HG03159 (cell line): ENCODE measurements at regions not wholly inside any gene's neighbourhood (a gene's known extent, or its start where the extent isn't known, plus 50 kb on each side); places are given as distances from the start of the nearest gene placed in this dataset.

ENCODE experiments used
- ATAC-seq: cut with Tn5 transposase; IDR thresholded peaks from one replicate; pipeline ENCODE4 v1.9.1; 2021; ENCODE audit warnings: mild to moderate bottlenecking, moderate library complexity; ENCODE audit not compliant: unreplicated experiment

DNA sequence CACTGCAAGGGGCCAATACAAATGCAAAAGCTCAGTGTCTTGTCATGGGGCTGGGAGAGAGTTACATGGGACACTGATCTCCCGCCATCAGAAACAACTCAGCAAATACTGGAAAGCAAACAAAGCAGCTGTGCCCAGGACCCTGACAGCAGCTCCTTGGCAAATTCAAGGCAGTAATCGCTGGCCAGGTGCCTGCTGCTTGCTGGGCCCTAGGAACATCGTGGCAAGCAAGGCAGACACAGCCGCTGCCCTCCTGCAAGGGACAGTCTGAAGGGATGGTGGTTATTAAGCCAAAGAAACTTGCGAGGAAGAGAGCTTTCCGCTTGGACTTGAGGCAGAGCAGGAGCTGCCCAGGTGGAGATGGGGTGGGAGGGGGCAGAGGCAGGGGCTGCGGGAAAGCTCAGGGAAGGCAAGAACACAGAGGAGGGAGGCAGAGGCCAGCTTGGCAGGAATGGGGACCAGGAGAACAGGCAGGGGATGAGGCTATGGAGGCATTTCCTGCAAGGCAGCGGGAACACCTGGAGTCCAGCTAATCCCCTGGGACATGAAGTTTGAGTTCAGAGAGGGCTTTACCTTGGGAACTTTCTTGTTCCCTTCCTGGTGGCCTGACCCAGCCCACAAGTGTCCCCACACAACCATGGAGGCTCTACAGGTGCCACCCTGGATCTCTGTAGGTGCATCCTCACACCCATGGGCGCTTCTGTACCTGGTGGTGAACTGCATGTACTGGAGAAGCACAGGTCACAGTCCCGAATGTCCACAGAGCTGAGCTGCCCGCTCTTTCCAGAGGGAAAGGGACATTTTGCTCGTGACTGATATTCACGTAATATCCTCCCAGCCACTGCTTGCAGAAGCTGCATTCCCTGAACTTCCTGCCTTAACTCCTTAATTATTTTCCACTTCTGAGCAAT, 78.7 kb upstream of the ATP2B2 start:
- ATAC-seq = no peak

DNA sequence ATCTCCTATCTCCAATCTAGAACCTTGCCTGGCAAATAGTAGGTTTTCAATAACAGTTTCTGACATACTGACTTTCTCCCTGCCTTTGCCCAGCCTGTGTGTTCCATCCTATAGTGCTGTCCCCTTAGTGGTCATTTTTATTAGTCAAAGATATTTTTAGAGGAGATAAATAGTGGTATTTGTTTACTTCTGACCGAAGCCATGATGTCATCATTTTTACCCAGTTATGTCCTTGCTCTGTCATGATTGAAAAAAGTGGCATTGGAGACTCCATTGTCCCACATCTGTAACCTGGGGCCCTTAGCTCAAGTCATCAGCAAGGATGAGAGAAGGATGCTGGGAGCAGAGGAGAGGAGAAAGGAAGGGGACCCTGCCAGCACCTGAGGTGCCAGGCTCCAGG, 80.6 kb upstream of the ATP2B2 start:
- no peak for ATAC-seq

DNA sequence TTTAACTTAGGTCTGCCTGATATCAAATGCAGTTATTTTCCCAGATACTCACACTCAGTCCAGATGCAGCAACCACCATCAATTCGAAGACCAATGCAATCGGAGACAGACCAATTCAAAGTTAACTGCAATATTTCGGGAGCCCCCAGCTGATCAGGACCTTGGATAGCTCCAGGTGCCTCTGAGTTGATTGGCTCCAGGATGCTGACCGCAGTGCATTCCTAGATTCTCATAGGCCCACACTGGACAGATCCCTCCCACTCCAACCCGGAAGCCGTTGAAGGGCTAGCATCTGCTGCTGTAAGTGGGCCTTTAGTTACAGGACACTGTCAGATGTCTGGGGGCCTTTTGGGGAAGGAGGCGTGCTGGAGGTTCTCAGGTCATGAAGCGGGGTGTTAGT, 89.5 kb upstream of the ATP2B2 start:
- ATAC-seq = no peak

DNA sequence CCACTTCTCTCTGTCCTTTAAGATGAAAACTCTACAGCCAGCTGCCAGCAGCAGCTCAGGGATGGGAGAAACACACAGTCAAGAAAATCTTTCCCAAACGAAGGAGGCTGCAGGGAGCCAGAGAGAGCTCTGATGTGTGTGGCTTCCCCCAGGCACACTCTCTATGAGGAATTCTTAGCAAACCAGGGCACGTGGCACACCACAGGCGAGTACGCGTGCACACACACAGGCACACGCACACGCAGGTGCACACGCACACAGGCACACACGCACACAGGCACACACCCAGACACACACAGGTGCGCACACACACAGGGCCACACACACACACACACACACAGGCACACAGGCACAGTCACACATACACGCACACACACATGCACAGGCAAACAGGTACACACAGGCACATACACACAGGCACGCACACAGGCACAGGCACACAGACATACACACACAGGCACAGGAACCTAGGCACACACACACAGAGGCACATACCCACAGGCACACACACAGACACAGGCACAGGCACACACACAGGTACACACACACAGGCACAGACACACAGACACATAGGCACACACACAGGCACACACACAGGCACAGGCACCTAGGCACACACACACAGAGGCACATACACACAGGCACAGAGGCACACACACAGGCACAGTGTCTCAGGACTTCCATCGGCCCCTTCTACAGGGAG, 91.5 kb upstream of the ATP2B2 start:
- no peak for ATAC-seq

DNA sequence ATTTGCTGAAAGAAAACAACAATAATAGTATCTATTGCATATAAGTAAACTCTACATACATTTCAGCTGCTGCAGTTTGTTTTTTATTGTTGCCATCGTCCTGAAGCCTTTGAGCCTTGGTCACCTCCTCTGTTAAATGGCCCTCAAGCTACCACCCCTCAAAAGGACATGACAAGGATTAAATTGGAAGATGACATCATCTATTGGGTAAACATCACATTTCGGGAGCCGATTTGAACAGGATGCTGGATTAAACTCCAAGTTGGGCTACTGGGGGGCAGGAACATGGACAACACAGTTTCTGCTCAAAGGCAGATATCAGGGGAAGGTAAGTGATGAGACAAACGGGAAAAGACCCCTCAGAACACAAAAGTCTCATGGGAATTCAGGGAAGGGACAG, 92.3 kb upstream of the ATP2B2 start:
- ATAC-seq = no peak

DNA sequence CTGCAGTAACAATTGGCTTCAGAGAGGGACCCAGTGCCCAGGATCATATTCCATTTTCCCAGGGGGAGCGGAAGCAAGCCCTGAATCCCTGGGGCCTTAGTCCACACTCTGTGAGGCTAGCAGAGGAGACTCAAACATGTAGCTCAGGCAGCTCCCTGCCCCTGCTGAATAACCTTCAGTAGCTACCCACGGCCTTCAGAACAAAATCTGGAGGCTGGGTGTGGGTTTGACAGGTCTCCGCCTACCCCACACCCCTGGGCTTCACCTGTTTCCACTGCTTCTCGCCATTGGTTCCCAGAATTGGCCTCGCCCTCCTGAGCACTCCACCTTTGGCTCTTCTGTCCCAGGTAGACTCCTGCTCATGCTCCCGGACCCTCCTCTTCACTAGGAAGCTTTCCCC, 93.6 kb upstream of the ATP2B2 start:
- ATAC-seq = no peak

DNA sequence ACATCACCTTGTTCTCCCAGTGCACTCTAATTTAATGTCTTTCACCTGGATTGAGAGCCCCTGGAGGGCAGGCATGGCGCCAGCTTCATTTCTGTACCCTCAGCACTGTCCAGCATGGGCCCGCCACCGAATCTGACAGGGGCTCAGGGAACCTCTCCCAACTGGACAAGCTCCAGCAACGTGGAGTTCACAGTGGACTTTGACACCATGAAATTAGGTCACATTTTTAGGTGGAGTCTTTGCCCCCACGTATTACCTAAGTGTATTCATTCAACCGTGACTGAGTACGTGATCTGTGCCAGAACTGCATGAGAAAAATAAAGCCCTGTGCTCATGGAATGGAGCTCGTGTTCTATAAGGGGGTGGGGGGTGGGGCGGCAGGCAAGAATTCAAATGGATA, 94.1 kb upstream of the ATP2B2 start:
- ATAC-seq = no peak

DNA sequence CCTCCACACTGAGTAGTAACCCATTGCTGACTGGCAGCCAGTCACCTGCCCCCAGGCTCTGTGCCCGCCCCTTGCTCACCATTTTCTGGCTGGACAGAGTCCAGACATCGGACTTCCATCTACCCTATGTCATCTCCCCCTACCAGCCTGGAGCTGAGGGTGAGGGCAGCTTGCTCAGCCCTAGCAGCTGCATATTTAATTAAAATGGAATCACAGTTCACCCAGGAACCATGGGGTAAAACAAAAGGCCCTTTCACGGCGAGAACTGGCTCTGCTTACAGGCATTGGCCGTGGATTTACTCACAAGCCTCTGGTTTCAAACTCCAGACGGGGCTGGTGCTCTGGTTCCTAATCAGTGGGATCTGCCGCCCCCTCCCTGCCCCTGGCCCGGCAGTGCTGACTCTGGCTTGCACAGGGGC, 94.9 kb upstream of the ATP2B2 start:
- no peak for ATAC-seq

DNA sequence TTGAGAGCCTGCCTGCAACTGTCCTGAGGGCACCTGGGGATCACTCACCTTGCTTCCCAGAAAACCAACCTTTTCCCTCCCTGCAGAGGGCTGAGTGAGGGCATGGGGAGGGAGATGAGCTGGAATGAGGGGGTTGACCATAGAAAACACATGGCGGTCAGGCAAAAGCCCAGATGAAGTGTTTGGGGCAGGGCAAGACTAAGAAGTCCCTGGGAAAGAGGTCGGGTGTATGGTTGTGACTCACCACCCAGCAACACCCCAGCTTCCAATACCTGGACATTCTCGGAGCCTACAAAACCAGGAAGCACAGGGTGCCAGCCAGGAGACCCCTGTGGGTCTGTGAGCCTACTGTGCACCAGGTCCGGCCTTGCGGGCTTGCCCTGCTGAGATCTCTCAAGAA, 95.3 kb upstream of the ATP2B2 start:
- no peak for ATAC-seq

DNA sequence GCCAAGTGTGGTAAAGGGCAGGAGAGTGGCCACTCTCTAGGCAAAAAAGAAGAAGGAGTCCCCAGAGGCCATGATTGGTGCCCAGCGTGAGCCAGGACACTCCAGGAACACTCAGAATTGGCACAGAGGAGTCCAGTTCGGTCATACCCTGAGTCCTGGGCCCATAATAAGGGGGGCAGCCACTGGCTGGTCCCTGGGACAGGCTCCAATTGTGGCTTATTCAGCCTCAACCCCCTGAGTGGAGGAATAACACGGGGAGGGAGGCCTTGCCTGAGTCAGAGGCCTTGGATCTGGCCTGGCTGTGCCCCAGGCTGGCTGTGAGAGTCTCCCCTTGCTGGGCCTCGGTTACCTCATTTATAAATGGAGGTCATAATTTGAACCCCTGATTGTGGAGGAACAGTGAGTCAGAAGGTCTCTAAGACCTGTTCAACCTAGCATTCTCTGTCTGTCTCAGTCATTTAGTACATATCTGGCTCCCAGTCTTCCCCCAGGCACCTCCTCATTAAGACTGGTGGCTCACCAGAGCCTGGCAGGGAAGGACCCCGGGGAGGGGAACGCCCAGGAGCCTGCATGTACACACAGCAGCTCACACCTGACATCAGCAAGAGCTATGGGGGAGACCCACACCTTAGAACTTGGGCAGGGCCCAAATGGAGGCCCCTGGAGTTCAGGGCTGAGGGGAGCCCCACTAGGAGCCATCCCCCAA, 95.9 kb upstream of the ATP2B2 start:
- no peak for ATAC-seq

DNA sequence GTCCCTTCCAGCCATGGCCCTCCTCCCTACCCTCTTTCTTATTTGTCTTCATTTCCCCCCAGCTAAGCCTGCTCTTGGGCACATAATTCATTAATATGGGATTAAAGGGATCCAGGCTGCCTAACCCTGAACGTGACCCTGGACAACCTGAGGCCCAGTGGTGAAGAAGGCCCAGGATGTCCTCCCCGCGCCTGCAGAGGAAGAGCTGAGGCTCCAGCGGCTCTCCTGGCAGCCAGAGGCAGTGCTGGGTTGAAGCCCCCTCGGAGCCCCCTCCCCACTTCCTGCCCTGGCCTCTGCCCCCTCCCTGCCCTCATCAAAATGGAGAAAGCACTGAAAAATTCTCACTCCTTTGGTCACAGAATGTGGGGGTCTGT, 96.5 kb upstream of the ATP2B2 start:
- ATAC-seq = no peak

DNA sequence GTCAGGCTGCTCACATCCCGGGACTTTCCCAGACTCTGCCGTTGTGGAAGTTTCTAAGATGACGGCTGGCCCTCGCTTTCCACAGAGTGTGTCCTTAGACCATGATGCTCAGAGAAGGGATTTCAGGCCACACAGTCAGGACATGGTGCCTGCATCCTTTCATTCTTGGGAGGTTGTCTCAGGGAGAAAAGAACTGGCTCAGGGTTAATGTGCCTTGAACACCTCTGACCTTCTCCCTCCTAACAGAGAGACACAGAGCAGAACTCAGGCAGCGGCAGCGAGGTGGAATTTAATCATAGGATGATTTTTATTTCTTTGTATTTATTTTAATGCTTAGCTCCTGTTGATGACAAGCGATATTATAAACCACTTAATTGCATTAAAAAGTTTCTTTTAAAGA, 96.9 kb upstream of the ATP2B2 start:
- ATAC-seq = no peak

DNA sequence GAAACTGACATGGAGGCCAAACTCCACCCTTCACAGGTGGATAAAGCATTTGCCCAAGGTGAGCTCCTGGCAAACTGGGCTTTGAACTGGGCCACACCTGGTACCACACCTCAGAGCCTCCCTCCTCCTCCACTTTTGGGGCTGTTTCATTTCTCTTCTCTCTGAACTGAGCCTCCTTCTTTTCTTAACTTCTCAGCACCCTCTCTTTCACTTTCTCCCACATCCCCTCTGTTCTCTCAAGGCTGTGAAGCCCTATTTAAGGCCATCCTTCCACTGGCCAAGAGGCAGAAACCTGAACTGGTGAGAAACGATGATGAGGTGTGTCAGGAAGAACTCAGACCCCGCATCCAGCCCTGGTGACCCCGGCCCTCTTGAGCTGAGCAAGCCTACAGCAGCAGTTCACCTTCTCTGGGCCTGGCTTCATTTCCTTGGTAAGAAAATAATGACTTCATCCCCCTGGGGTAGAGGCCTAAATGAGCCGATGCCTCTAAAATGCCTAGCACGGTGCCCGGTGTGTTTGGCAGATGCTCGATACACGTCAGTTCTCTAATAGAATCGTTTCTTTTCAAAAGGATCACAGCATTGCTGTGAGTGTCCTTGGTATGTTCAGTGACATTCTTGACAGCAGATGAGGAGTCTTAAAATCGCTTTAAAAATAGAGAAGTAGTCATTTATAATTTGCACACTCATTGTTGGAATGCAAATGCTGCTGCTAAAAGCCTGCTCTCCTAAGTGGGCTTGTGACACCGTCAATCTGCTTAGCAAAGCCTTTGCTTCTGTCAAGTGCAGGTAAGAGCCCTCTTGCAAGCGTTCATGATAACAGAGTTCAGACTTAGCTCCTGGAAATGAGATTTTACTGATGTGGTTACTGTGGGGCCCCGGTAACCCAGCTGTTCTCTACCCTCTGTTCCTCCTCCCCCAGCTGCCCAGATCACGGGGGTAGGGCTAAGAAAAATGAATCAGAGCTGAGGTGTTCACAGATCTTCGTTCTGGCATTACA, 97.7 kb upstream of the ATP2B2 start:
- peak; percentile 50 for ATAC-seq

DNA sequence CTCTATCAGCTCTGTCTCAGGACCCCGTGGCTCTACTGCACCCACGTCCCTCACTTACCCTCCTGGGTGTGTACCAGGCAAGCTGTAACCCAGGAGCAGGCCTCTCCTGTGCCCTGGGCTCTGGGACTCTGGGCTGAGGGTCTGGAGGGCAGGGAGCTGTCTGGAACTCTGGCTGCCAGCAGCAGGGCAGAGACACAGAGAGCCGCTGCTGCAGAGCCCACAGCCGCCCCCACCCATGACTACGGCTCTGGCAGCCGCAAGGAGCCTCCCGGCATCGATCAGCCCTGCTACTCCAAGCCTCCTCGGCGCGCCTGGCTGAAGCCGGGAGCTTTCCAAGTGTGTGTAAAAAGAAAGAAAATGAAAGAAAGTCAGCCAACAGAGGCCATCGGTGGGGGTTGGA, 103.7 kb upstream of the ATP2B2 start:
- ATAC-seq = no peak

DNA sequence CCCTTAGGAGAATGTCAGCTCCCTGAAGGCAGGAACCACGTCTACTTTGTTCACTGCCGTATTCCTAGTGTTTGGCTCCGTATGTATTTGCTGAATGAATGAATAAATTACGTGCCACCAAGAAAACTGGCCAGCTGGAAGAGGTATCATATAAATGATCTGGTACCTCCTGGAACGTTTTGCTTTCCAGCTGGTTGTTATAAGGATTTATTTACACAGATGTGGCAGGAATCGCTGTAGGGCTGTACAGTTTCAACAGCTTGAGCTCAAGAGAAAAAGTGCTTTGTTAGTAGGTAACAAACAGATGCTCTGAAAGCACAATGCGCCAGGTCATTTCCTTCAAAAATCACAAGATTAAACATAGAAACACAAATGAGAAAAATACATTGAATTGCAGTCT, 108.8 kb upstream of the ATP2B2 start:
- ATAC-seq = no peak

DNA sequence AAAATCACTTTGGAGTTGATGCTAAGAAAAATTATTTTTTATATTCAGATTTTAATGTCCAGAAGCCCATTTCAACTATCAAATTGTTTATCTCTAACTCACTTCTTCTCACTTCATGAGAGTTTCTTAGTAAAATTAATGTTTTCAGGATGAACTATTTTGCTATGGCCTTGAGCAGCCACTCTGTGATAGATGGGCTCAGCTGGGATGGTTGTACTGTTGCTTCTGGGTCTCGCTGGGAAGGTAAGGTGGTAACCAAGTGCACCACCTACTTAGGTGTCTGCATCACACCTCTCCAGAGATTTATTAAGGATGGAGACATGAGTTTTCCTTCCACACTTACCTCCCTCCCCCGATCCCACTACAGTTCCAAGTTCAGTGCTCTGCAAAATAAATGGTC, 110.3 kb upstream of the ATP2B2 start:
- ATAC-seq = no peak

DNA sequence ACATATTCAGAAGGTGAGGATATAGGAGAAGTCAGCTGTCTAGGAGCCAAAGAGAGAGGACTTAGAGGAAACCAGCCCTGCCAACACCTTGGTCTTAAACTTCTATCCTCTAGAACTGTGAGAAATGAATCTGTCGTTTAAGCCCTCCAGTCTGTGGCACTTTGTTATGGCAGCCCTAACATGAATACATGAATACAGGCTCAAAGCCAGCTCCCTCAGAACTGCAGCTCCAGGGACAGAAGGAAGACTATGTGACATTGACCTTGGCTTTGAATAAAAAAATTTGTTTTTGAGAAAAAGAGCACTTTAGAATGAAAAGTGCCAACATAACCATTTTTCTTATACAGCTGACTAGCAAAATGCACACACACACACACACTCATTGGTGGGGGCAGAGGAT, 110.9 kb upstream of the ATP2B2 start:
- no peak for ATAC-seq

DNA sequence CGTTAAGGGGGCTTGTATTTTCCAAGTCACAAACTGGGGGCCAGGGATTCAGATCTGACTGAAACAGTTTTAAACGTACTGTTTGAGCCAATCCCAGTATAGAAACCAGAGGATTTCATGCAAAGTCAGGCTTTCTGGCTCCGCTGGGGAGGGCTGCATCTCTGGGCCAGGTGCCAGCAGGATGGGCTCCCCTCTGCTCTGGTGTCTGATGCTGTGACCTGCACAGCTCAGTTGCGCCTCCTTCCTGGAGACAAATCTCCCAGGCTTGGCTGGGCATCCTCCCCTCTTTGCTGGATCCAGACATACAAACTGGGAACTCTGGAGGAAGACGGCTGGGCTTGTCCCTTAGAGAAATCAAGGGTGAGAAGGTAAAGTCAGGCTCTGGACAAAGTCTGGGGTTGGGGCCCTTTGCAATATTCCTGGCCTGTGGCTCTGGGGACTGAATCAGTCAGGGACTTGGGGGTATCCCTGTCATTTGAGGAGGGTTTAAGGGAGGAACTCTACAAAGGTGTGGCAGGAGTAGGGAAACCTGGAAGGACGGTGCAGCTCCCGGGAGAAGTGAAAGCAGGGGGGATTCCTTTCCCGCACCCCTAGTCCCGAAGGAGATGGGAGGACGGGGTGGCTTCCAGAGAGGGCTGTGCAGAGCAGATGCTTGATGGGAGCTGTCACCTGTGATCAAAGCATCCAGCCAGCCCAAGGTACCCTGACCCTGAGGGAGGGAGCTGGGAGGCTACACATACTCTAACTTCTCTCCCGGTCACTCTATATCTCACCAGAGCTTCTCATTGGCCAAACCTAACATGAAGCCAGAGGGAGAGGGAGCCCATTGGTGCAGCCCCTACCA, 114.8 kb upstream of the ATP2B2 start:
- no peak for ATAC-seq

DNA sequence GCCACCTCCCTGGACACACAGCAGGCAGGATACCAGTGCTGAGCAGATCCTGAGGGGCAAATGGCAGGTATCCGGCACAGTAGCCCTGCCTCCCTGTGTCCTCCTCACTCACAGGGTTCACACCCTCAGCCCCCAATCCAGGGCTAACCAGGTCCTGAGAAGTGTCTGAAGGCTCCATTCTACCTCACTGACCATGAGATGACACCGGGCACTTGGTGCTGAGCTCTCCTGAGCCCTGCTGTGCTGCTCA, 115.4 kb upstream of the ATP2B2 start:
- ATAC-seq = no peak
